HG03520 (cell line): ENCODE measurements at regions not wholly inside any gene's neighbourhood (a gene's known extent, or its start where the extent isn't known, plus 50 kb on each side); places are given as distances from the start of the nearest gene placed in this dataset.
"Not testable (repeated sequence)": the region's sequence is repeated elsewhere in the genome, so short reads cannot be mapped to it uniquely, and the experiment has no call there.

Experiments used
- ATAC-seq: cut with Tn5 transposase; IDR thresholded peaks from one replicate; pipeline ENCODE4 v1.9.1; 2021; ENCODE audit warnings: mild to moderate bottlenecking, moderate library complexity; ENCODE audit not compliant: unreplicated experiment

DNA sequence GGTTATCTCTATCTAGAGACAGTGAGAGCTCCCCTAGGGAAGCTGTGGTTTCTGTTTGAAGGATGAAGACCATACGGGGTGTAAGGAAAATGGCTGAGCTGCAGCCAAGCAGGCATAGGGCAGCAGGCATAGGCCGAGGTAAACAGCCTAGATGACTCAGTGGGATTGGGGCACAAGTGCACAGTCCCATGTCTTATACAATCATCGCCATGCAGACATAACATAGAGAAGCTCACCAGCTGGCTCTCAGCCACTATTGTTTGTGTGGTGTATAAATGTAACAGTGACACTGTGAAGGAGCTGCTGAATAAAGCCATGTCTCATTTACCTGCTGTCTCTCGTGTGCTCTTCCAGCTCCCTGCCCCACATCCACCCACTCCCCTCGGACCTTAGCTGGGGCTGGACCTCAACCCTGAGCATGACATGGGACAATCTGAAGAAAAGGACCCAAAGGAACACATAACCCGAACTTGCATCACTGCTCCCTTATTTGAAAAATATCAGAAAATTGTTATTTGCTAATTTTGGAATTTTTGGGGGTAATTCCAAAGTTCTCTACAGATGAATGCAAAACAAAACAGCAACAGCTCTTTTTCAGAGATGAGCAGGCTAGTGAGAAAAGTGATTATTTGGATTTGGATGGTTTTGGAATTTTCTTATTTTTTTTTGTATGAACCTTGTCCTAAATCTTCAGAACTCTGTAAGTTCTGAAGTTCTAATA is 582.7 kb downstream of the REEP3 start:
- no peak for ATAC-seq

GRCh38 chr10:64109926-64110495 is 588.8 kb downstream of the REEP3 start:
- ATAC-seq = no peak

GRCh38 chr10:64112701-64113355 is 591.6 kb downstream of the REEP3 start:
- no peak for ATAC-seq

GRCh38 chr10:64113375-64113774 is 592.2 kb downstream of the REEP3 start:
- no peak for ATAC-seq

GRCh38 chr10:64113792-64114191 is 592.6 kb downstream of the REEP3 start:
- ATAC-seq = no peak

GRCh38 chr10:64115471-64115870 is 594.3 kb downstream of the REEP3 start:
- ATAC-seq = no peak

DNA sequence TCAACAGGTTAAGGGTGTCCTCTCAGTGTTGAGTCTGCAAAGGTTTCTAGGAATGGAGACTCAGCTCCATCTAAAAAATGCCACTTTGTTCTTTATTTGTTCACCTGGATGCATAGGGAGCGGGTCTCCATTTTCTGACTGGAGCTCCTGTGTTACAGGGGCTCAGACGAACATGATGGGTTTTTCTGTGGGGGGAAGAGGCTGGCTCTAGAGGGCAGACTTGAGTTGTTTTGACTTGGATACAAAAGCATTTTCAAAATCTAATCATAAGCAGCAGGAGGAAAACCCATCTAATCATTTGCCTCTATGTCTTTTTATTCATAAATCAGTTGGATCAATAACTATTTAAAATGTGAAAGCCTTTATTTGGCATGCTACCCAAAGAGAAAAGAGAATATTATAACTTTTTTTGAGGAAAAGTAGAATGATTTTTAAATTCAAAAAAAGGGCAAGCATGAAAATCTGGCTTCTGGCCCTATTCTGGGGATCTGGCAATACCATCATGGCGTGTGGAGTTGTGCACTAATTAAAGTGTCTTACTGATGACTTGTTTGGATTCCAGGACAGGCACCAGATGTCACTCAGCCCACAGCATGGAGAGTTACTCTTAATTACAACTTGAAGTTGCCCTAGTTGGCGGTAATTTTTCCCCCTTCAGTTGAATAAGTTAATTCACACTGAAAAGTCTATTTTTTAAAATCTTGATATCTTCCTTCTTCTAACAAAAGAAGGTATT is 594.9 kb downstream of the REEP3 start:
- no peak for ATAC-seq

DNA sequence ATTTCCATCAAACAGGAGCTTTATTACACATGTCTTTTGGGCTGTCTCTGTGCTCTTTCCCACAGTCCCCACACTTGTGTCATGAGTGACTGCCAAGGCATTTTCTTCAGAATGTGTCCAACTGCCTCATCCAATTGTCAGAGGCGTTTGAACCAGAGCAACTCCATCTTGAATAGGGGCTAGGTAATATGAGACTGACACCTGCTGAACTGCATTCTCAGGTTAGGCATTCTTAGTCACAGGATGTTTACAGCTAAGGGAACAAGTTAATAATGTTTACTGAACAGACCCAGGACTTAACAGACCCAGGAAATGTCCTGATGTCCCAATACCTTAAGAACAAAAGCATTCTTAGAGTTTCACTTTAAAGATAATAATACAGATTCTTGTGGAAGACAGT is 595.5 kb downstream of the REEP3 start:
- no peak for ATAC-seq

DNA sequence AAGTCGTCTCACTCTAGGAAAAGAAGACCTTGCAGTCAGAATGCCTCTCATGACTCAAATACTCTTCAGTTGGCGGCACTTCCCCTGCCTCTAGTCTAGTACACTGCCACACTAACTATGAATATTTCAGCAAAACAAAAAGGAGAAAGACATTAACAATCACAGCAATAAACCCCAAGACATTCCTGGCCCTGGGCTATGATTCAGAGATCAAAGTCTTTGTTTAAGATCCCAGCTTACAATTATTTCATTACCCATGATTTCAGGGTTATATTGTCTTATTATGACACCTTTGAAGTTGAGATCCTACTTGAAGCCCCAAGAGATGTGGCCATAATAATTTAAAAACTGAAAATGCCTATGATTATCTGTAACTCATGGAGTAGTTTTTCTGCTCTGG is 597.5 kb downstream of the REEP3 start:
- ATAC-seq = no peak

- not testable (repeated sequence) for ATAC-seq
Observed at GRCh38 chr10:64120301-64120980, 599.2 kb downstream of the REEP3 start.

DNA sequence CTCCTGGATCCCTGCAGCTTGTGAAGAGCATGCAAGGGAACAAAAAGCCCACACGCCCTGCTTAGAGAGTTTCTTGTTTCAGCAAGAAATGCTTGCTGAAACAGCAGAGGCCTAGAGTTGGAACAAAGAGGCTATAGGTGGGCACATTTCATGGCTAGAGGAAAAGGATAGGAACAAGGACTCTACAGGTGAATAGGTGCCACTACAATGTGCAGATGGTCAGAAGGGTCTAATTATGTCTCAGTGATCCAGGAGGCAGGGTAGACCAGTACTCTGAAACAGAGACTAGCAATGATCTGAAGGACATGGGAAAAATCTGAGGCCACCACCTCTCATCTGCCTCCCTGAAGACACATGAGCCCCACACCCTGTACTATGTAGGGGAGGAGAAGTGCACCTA is 609.0 kb downstream of the REEP3 start:
- ATAC-seq = no peak

GRCh38 chr10:64134676-64135075 is 613.5 kb downstream of the REEP3 start:
- no peak for ATAC-seq

- no peak for ATAC-seq
Observed at GRCh38 chr10:64142395-64142794, 621.2 kb downstream of the REEP3 start.

DNA sequence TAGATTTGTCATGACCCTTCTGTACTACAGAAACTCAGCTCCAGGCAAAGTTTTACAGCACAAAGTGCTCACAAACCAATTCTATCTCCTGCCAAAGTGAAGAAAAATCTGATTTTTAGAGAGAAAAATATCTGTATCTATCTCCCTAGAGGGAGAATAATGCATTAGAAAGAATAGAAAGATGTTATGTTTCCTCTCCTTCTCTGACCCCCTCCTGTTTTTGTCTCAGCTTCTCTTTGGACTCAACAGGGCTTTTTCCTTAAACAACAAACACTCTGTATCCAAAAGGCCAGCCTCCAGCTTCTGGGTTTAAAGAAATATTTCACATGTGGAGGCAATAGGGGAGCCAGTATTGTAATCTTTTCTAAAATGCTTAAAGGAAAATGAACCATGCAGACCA is 627.4 kb downstream of the REEP3 start:
- ATAC-seq = no peak

- ATAC-seq = no peak
Observed at GRCh38 chr10:64156166-64156565, 635.0 kb downstream of the REEP3 start.

- ATAC-seq = no peak
Observed at GRCh38 chr10:64158551-64158950, 637.4 kb downstream of the REEP3 start.

GRCh38 chr10:64159910-64160872 is 639.0 kb downstream of the REEP3 start:
- ATAC-seq = no peak

DNA sequence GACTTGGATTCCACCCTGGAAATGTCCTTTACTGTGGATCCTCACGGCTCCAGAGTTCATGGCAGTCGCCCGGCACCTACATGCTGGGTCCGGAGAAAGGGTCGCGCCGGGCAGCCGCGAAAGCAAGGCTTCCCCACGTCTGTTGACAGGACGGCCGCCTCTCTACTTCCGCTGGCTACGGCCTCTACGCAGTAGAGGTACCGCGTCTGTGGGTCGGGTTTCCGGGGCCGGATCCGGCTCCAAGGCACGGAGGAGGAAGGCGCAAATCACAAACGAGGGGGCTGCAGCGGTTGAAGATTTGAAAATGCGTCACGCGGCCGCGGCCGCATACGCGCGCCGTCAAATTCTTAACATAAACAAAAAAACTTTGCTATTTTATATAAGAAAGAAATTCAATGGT is 649.6 kb downstream of the REEP3 start:
- ATAC-seq = no peak

GRCh38 chr10:64173826-64174225 is 652.6 kb downstream of the REEP3 start:
- no peak for ATAC-seq

DNA sequence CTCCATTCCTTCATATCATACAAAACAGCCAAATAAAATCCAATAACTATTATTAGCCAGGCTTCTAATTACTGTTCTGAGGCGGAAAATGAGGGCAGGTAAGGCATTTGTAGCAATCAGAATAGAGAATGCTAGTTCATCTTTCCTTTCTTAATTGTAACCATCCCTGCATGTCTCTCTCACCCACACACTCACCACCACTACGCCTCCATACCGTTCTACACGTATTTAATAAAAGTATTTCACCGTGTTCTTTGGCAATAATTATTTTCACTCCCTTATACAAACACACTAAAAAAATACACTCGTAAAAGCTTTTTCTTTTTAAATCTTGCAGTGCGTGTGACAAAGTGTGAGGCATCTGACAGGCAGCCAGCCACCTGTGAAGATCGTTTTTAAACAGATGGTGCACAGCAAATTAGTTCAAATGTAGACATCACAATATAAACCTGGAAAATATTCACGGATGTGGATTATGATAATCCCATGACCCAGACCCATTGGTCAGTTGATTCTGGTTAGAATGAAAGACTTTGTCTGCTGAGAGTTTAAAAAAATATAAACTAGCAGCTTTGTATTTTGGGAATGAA is 653.6 kb downstream of the REEP3 start:
- no peak for ATAC-seq
